WTC11 (cell line): ENCODE measurements at regions not wholly inside any gene's neighbourhood (a gene's known extent, or its start where the extent isn't known, plus 50 kb on each side); places are given as distances from the start of the nearest gene placed in this dataset.

ENCODE experiments used
- ATAC-seq: fragments of 200-7000 bp; cut with Tn5 transposase; 2 replicates; pipeline ENCODE4 v1.10.0; 2021; ENCODE audit warnings: mild to moderate bottlenecking, moderate library complexity
- CTCF ChIA-PET: fragments of 300-600 bp; sonication (Branson Sonifier 250); formaldehyde crosslinking; loops from one replicate; lab custom pipeline; 2021; ENCODE audit warnings: antibody characterized with exemption; lab: Charles Lee
- POLR2A ChIA-PET: fragments of 350-600 bp; sonication (Branson Sonifier 250); formaldehyde crosslinking; loops from one replicate; lab custom pipeline; 2021; ENCODE audit warnings: antibody characterized with exemption; lab: Charles Lee
- DNase-seq: peaks from one replicate; pipeline ENCODE4 v3.0.0; 2021; ENCODE audit warnings: low spot score
- H3K27ac Mint-ChIP-seq: 2 replicates; pipeline ENCODE4 v1.8.0; 2021; ENCODE audit warnings: mixed read lengths
- H3K27me3 Mint-ChIP-seq: 2 replicates; pipeline ENCODE4 v1.8.0; 2021; ENCODE audit warnings: low read depth, mild to moderate bottlenecking, moderate library complexity, mixed read lengths
- H3K36me3 Mint-ChIP-seq: 2 replicates; pipeline ENCODE4 v1.8.0; 2021; ENCODE audit warnings: mixed read lengths
- H3K4me1 Mint-ChIP-seq: 2 replicates; pipeline ENCODE4 v1.8.0; 2022; ENCODE audit warnings: mixed read lengths
- H3K4me3 Mint-ChIP-seq: 2 replicates; pipeline ENCODE4 v1.8.0; 2021; ENCODE audit warnings: mild to moderate bottlenecking, moderate library complexity, mixed read lengths
- H3K9me3 Mint-ChIP-seq: 2 replicates; pipeline ENCODE4 v1.8.0; 2021; ENCODE audit warnings: mixed read lengths
- ETV6 ChIP-seq: sonication (generic); formaldehyde crosslinking; IDR thresholded peaks from 2 replicates; pipeline ENCODE4 v1.8.1; 2022; ENCODE audit warnings: mild to moderate bottlenecking, missing genetic modification reagents
- GTF2I ChIP-seq: fragments of 250-450 bp; sonication (Bioruptor Pico); conservative IDR thresholded peaks from 2 replicates; pipeline ENCODE4 v1.4.0; 2021; ENCODE audit warnings: mild to moderate bottlenecking
- TP53 ChIP-seq: sonication (generic); formaldehyde crosslinking; IDR thresholded peaks from 2 replicates; pipeline ENCODE4 v1.8.1; 2023; ENCODE audit warnings: mild to moderate bottlenecking, missing genetic modification reagents
- ZBTB21 ChIP-seq: sonication (generic); formaldehyde crosslinking; IDR thresholded peaks from 2 replicates; pipeline ENCODE4 v1.8.1; 2023; ENCODE audit warnings: mild to moderate bottlenecking, missing genetic modification reagents, borderline replicate concordance
- ZNF121 ChIP-seq: sonication (generic); formaldehyde crosslinking; IDR thresholded peaks from 2 replicates; pipeline ENCODE4 v1.8.0; 2023; ENCODE audit warnings: missing genetic modification reagents
- ZNF232 ChIP-seq: sonication (generic); formaldehyde crosslinking; IDR thresholded peaks from 2 replicates; pipeline ENCODE4 v1.8.0; 2022; ENCODE audit warnings: mild to moderate bottlenecking, missing genetic modification reagents
- TF ChIP-seq, protein P1 (sequence below): fragments of 250-450 bp; sonication (Bioruptor Pico); IDR thresholded peaks from 2 replicates; pipeline ENCODE4 v1.9.0; 2021; ENCODE audit warnings: mild to moderate bottlenecking, borderline replicate concordance
- TF ChIP-seq, protein P2 (sequence below): fragments of 250-450 bp; sonication (Bioruptor Pico); IDR thresholded peaks from 2 replicates; pipeline ENCODE4 v1.8.0; 2021; ENCODE audit warnings: mild to moderate bottlenecking
- TF ChIP-seq, protein P3 (sequence below): sonication (generic); formaldehyde crosslinking; IDR thresholded peaks from 2 replicates; pipeline ENCODE4 v1.8.1; 2022; ENCODE audit warnings: mild to moderate bottlenecking, missing genetic modification reagents, moderate library complexity, borderline replicate concordance
- TF ChIP-seq, protein P4 (sequence below): sonication (generic); formaldehyde crosslinking; IDR thresholded peaks from 2 replicates; pipeline ENCODE4 v1.8.0; 2022; ENCODE audit warnings: mild to moderate bottlenecking, missing genetic modification reagents
- TF ChIP-seq, protein P5 (sequence below): sonication (generic); formaldehyde crosslinking; IDR thresholded peaks from 2 replicates; pipeline ENCODE4 v1.8.0; 2022; ENCODE audit warnings: mild to moderate bottlenecking, missing genetic modification reagents

DNA sequence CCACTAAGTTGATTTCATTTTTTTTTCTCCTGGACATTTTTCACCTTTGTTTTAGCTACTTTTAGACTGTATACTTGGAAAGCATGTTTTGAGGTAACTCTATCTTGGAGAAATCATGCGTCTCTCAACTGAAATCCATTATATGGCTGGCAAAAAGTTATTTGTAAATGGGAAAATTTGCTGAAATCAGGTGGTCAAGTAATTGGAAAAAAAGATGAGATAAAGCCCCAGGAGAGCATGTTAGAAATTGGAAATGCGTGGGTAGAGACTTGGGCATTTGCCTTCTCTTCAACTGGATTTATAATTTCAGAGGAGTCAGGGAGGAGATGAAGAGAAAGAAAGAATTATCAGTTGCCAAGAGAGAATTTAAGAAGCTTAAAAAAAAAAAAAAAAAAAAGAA lies 217.1 kb upstream of the MAP3K7 start (continued):
- TF ChIP-seq, protein P1, sequence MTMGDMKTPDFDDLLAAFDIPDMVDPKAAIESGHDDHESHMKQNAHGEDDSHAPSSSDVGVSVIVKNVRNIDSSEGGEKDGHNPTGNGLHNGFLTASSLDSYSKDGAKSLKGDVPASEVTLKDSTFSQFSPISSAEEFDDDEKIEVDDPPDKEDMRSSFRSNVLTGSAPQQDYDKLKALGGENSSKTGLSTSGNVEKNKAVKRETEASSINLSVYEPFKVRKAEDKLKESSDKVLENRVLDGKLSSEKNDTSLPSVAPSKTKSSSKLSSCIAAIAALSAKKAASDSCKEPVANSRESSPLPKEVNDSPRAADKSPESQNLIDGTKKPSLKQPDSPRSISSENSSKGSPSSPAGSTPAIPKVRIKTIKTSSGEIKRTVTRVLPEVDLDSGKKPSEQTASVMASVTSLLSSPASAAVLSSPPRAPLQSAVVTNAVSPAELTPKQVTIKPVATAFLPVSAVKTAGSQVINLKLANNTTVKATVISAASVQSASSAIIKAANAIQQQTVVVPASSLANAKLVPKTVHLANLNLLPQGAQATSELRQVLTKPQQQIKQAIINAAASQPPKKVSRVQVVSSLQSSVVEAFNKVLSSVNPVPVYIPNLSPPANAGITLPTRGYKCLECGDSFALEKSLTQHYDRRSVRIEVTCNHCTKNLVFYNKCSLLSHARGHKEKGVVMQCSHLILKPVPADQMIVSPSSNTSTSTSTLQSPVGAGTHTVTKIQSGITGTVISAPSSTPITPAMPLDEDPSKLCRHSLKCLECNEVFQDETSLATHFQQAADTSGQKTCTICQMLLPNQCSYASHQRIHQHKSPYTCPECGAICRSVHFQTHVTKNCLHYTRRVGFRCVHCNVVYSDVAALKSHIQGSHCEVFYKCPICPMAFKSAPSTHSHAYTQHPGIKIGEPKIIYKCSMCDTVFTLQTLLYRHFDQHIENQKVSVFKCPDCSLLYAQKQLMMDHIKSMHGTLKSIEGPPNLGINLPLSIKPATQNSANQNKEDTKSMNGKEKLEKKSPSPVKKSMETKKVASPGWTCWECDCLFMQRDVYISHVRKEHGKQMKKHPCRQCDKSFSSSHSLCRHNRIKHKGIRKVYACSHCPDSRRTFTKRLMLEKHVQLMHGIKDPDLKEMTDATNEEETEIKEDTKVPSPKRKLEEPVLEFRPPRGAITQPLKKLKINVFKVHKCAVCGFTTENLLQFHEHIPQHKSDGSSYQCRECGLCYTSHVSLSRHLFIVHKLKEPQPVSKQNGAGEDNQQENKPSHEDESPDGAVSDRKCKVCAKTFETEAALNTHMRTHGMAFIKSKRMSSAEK = no peak
- TF ChIP-seq, protein P2, sequence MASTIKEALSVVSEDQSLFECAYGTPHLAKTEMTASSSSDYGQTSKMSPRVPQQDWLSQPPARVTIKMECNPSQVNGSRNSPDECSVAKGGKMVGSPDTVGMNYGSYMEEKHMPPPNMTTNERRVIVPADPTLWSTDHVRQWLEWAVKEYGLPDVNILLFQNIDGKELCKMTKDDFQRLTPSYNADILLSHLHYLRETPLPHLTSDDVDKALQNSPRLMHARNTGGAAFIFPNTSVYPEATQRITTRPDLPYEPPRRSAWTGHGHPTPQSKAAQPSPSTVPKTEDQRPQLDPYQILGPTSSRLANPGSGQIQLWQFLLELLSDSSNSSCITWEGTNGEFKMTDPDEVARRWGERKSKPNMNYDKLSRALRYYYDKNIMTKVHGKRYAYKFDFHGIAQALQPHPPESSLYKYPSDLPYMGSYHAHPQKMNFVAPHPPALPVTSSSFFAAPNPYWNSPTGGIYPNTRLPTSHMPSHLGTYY (CRISPR knock-in tag) = no peak
- TF ChIP-seq ZBTB21 = no peak

DNA sequence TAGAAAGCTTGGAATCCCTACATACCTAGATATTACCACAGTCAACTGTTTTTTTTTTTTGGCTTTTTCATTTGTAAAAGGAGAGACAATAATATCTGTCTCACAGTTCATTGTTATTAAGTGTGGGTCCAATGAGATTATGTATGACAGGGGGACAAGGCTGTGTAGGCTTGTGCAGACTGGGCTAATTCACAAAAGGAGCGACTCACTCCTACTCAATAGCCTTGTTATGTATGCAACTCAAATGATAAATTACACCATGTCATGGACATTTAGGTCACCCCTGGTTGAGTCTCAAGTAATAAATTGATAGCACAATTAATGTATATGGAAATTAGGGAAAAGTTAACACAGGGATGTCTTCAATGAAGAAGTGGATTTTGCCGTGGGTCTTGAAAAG lies 208.2 kb upstream of the MAP3K7 start:
- H3K9me3 Mint-ChIP-seq = 0 out of 2 replicates have a peak, but pooled peaks cover 4% of the 10 kb centered on the region
- no peaks in the 10 kb centered on the region for H3K36me3 Mint-ChIP-seq
- ChIA-PET POLR2A (no interaction called here), CTCF (no interaction called here)
- TF ChIP-seq, protein P1 = no peak
- TF ChIP-seq TP53 (CRISPR knock-in tag) (no peak), ETV6 (no peak), GTF2I (CRISPR knock-in tag) (no peak), ZNF232 (no peak), ZNF121 (CRISPR knock-in tag) (no peak)
- TF ChIP-seq, protein P3, sequence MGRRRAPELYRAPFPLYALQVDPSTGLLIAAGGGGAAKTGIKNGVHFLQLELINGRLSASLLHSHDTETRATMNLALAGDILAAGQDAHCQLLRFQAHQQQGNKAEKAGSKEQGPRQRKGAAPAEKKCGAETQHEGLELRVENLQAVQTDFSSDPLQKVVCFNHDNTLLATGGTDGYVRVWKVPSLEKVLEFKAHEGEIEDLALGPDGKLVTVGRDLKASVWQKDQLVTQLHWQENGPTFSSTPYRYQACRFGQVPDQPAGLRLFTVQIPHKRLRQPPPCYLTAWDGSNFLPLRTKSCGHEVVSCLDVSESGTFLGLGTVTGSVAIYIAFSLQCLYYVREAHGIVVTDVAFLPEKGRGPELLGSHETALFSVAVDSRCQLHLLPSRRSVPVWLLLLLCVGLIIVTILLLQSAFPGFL (CRISPR knock-in tag) = no peak
- TF ChIP-seq, protein P4, sequence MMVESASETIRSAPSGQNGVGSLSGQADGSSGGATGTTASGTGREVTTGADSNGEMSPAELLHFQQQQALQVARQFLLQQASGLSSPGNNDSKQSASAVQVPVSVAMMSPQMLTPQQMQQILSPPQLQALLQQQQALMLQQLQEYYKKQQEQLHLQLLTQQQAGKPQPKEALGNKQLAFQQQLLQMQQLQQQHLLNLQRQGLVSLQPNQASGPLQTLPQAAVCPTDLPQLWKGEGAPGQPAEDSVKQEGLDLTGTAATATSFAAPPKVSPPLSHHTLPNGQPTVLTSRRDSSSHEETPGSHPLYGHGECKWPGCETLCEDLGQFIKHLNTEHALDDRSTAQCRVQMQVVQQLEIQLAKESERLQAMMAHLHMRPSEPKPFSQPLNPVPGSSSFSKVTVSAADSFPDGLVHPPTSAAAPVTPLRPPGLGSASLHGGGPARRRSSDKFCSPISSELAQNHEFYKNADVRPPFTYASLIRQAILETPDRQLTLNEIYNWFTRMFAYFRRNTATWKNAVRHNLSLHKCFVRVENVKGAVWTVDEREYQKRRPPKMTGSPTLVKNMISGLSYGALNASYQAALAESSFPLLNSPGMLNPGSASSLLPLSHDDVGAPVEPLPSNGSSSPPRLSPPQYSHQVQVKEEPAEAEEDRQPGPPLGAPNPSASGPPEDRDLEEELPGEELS = no peak
- TF ChIP-seq, protein P5, sequence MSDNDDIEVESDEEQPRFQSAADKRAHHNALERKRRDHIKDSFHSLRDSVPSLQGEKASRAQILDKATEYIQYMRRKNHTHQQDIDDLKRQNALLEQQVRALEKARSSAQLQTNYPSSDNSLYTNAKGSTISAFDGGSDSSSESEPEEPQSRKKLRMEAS = no peak
- DNase-seq (no peak), ATAC-seq (no peak)
- H3K4me1 Mint-ChIP-seq = peaks cover 28% of the 10 kb centered on the region
- H3K27ac Mint-ChIP-seq = no peak overlapping the region
- H3K4me3 Mint-ChIP-seq = no peak overlapping the region
- no peaks in the 10 kb centered on the region for H3K27me3 Mint-ChIP-seq
